ENCODE measurements at regions not wholly inside any gene's neighbourhood (a gene's known extent, or its start where the extent isn't known, plus 50 kb on each side); places are given as distances from the start of the nearest gene placed in this dataset.

GRCh38 chr3:170754311-170754693 lies 115.7 kb downstream of the RPL22L1 start:
- TF ChIP-seq CTCF (IDR thresholded peaks at IDR 0.05), result no peak
- no peak for TF ChIP-seq POLR2A (IDR thresholded peaks at IDR 0.05)

All from esophagus squamous epithelium (tissue), 4 donors.